ENCODE measurements at regions not wholly inside any gene's neighbourhood (a gene's known extent, or its start where the extent isn't known, plus 50 kb on each side); places are given as distances from the start of the nearest gene placed in this dataset.

GRCh38 chr1:56330391-56331026, 248.9 kb downstream of the PLPP3 start:
- Histone ChIP-seq H3K27ac (ENCODE audit: low read depth, low read length) (no peak overlapping the region), H3K9me3 (ENCODE audit: control insufficient read depth, insufficient read depth, low read length) (no peaks in the 10 kb centered on the region), H3K27me3 (ENCODE audit: control insufficient read depth, insufficient read depth, low read length) (no peaks in the 10 kb centered on the region), H3K36me3 (ENCODE audit: control insufficient read depth, insufficient read depth, low read length) (no peaks in the 10 kb centered on the region), H3K9ac (ENCODE audit: low read depth, low read length) (no peak overlapping the region), H3K4me3 (ENCODE audit: low read depth, low read length) (no peak overlapping the region), H3K4me1 (ENCODE audit: control insufficient read depth, insufficient read depth, low read length) (no peaks in the 10 kb centered on the region)

DNA sequence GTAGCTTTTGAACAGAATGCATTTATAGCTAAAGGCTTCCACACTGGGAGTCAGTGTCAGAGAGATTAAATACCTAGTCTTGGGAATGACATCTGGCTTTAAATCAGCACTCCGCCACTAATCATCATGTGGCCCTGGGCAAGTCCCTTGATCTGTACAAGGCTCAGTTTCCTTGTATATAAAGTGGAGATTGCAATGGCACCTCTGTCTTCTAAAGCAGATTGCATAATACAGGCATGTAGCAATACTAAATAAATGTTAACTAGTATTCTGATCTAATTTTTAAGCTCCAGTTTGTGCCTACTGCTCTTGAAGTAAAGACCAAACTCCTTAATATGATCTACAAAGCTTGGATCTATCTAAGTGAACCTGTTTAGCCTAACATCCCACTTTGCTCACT, 249.4 kb downstream of the PLPP3 start:
- Histone ChIP-seq H3K4me1 (ENCODE audit: control insufficient read depth, insufficient read depth, low read length) (no peaks in the 10 kb centered on the region), H3K9me3 (ENCODE audit: control insufficient read depth, insufficient read depth, low read length) (no peaks in the 10 kb centered on the region), H3K36me3 (ENCODE audit: control insufficient read depth, insufficient read depth, low read length) (no peaks in the 10 kb centered on the region), H3K27me3 (ENCODE audit: control insufficient read depth, insufficient read depth, low read length) (no peaks in the 10 kb centered on the region), H3K4me3 (ENCODE audit: low read depth, low read length) (no peak overlapping the region), H3K27ac (ENCODE audit: low read depth, low read length) (no peak overlapping the region), H3K9ac (ENCODE audit: low read depth, low read length) (no peak overlapping the region)

GRCh38 chr1:56327195-56327594, 252.2 kb downstream of the PLPP3 start:
- Histone ChIP-seq H3K4me3 (ENCODE audit: low read depth, low read length) (no peak overlapping the region), H3K9ac (ENCODE audit: low read depth, low read length) (no peak overlapping the region), H3K9me3 (ENCODE audit: control insufficient read depth, insufficient read depth, low read length) (no peaks in the 10 kb centered on the region), H3K4me1 (ENCODE audit: control insufficient read depth, insufficient read depth, low read length) (no peaks in the 10 kb centered on the region), H3K27me3 (ENCODE audit: control insufficient read depth, insufficient read depth, low read length) (no peaks in the 10 kb centered on the region), H3K36me3 (ENCODE audit: control insufficient read depth, insufficient read depth, low read length) (no peaks in the 10 kb centered on the region), H3K27ac (ENCODE audit: low read depth, low read length) (no peak overlapping the region)

DNA sequence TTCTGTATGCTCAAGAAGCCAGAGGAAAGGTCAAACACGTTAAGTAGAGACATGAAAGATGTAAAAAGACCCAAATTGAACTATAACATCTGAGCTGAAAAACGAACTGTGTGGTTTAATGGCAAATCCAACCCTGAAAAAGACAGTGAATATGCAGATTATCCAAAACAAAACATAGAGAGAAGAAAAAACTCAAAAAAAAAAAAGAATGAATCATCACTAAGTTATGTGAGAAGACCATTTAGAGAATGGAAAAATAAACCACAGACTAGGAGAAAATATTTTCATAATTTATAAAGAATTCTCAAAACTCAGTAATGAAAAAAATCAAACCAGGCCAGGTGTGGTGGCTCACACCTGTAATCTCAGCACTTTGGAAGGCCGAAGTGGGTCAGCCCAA, 253.3 kb downstream of the PLPP3 start:
- H3K36me3 ChIP-seq (ENCODE audit: control insufficient read depth, insufficient read depth, low read length), result no peaks in the 10 kb centered on the region

DNA sequence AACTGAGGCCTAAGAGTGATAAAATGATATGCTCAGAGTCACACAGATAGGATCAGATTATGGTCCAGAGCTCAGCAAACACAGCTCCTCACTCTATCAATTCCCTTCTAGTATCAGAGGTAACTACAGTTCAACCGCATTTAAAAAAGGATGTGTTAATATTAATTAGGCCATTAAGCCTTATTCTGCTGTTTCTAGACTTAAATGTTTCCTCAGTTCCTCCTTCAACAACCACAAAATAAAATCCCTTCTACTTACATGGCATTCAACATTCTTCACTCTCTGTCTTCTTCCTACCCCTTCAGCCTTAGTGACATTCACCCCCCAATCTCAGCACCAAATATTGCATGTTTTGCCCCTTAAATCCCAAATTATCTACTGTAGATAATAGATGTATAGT, 254.9 kb downstream of the PLPP3 start:
- H3K27ac ChIP-seq (ENCODE audit: low read depth, low read length), result no peak overlapping the region

More for the DNA sequence above, 253.3 kb downstream of the PLPP3 start:
- Histone ChIP-seq H3K4me3 (ENCODE audit: low read depth, low read length) (no peak overlapping the region), H3K27ac (ENCODE audit: low read depth, low read length) (no peak overlapping the region), H3K27me3 (ENCODE audit: control insufficient read depth, insufficient read depth, low read length) (no peaks in the 10 kb centered on the region), H3K4me1 (ENCODE audit: control insufficient read depth, insufficient read depth, low read length) (no peaks in the 10 kb centered on the region), H3K9ac (ENCODE audit: low read depth, low read length) (no peak overlapping the region), H3K9me3 (ENCODE audit: control insufficient read depth, insufficient read depth, low read length) (no peaks in the 10 kb centered on the region)

DNA sequence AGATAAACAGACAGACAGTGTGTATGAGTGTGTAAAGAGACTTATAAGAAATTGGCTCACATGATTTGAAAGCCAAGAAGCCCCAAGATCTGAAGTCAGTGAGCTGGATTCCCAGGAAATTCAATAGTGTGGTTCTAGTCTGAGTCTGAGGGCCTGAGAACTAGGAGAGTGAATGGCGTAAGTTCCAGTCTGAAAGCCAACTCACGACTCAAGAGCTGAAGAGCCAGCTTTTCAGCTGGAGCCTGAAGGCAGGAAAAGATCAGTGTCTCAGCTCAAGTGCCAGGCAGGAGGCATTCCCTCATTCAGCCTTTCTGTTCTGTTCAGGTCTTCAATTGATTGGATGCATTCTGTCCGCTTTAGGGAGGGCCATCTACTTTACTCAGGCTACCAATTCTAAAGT, 257.2 kb downstream of the PLPP3 start:
- Histone ChIP-seq H3K36me3 (ENCODE audit: control insufficient read depth, insufficient read depth, low read length) (no peaks in the 10 kb centered on the region), H3K9me3 (ENCODE audit: control insufficient read depth, insufficient read depth, low read length) (no peaks in the 10 kb centered on the region), H3K4me3 (ENCODE audit: low read depth, low read length) (no peak overlapping the region), H3K4me1 (ENCODE audit: control insufficient read depth, insufficient read depth, low read length) (no peaks in the 10 kb centered on the region), H3K27ac (ENCODE audit: low read depth, low read length) (no peak overlapping the region), H3K27me3 (ENCODE audit: control insufficient read depth, insufficient read depth, low read length) (no peaks in the 10 kb centered on the region), H3K9ac (ENCODE audit: low read depth, low read length) (no peak overlapping the region)

More for the DNA sequence above, 254.9 kb downstream of the PLPP3 start:
- no peaks in the 10 kb centered on the region for H3K4me1 ChIP-seq (ENCODE audit: control insufficient read depth, insufficient read depth, low read length)
- no peaks in the 10 kb centered on the region for H3K27me3 ChIP-seq (ENCODE audit: control insufficient read depth, insufficient read depth, low read length)
- no peaks in the 10 kb centered on the region for H3K9me3 ChIP-seq (ENCODE audit: control insufficient read depth, insufficient read depth, low read length)
- no peak overlapping the region for H3K9ac ChIP-seq (ENCODE audit: low read depth, low read length)
- H3K36me3 ChIP-seq (ENCODE audit: control insufficient read depth, insufficient read depth, low read length), result no peaks in the 10 kb centered on the region
- no peak overlapping the region for H3K4me3 ChIP-seq (ENCODE audit: low read depth, low read length)

- Histone ChIP-seq H3K9ac (ENCODE audit: low read depth, low read length) (no peak overlapping the region), H3K4me1 (ENCODE audit: control insufficient read depth, insufficient read depth, low read length) (no peaks in the 10 kb centered on the region), H3K4me3 (ENCODE audit: low read depth, low read length) (no peak overlapping the region)
Measured at GRCh38 chr1:56321150-56321490, 258.2 kb downstream of the PLPP3 start.

GRCh38 chr1:56320464-56321149, 258.8 kb downstream of the PLPP3 start:
- Histone ChIP-seq H3K4me3 (ENCODE audit: low read depth, low read length) (no peak overlapping the region), H3K27me3 (ENCODE audit: control insufficient read depth, insufficient read depth, low read length) (no peaks in the 10 kb centered on the region), H3K4me1 (ENCODE audit: control insufficient read depth, insufficient read depth, low read length) (no peaks in the 10 kb centered on the region), H3K9ac (ENCODE audit: low read depth, low read length) (no peak overlapping the region), H3K9me3 (ENCODE audit: control insufficient read depth, insufficient read depth, low read length) (no peaks in the 10 kb centered on the region), H3K36me3 (ENCODE audit: control insufficient read depth, insufficient read depth, low read length) (no peaks in the 10 kb centered on the region), H3K27ac (ENCODE audit: low read depth, low read length) (no peak overlapping the region)

More at GRCh38 chr1:56321150-56321490, 258.2 kb downstream of the PLPP3 start:
- Histone ChIP-seq H3K27ac (ENCODE audit: low read depth, low read length) (no peak overlapping the region), H3K9me3 (ENCODE audit: control insufficient read depth, insufficient read depth, low read length) (no peaks in the 10 kb centered on the region), H3K36me3 (ENCODE audit: control insufficient read depth, insufficient read depth, low read length) (no peaks in the 10 kb centered on the region), H3K27me3 (ENCODE audit: control insufficient read depth, insufficient read depth, low read length) (no peaks in the 10 kb centered on the region)

- Histone ChIP-seq H3K9ac (ENCODE audit: low read depth, low read length) (no peak overlapping the region), H3K9me3 (ENCODE audit: control insufficient read depth, insufficient read depth, low read length) (no peaks in the 10 kb centered on the region), H3K36me3 (ENCODE audit: control insufficient read depth, insufficient read depth, low read length) (no peaks in the 10 kb centered on the region), H3K4me1 (ENCODE audit: control insufficient read depth, insufficient read depth, low read length) (no peaks in the 10 kb centered on the region), H3K27ac (ENCODE audit: low read depth, low read length) (no peak overlapping the region), H3K4me3 (ENCODE audit: low read depth, low read length) (no peak overlapping the region), H3K27me3 (ENCODE audit: control insufficient read depth, insufficient read depth, low read length) (no peaks in the 10 kb centered on the region)
Measured at GRCh38 chr1:56317722-56318121, 261.6 kb downstream of the PLPP3 start.

GRCh38 chr1:56315293-56315942, 263.9 kb downstream of the PLPP3 start:
- Histone ChIP-seq H3K9ac (ENCODE audit: low read depth, low read length) (no peak overlapping the region), H3K27ac (ENCODE audit: low read depth, low read length) (no peak overlapping the region), H3K9me3 (ENCODE audit: control insufficient read depth, insufficient read depth, low read length) (no peaks in the 10 kb centered on the region), H3K27me3 (ENCODE audit: control insufficient read depth, insufficient read depth, low read length) (no peaks in the 10 kb centered on the region), H3K4me3 (ENCODE audit: low read depth, low read length) (no peak overlapping the region), H3K4me1 (ENCODE audit: control insufficient read depth, insufficient read depth, low read length) (no peaks in the 10 kb centered on the region), H3K36me3 (ENCODE audit: control insufficient read depth, insufficient read depth, low read length) (no peaks in the 10 kb centered on the region)

DNA sequence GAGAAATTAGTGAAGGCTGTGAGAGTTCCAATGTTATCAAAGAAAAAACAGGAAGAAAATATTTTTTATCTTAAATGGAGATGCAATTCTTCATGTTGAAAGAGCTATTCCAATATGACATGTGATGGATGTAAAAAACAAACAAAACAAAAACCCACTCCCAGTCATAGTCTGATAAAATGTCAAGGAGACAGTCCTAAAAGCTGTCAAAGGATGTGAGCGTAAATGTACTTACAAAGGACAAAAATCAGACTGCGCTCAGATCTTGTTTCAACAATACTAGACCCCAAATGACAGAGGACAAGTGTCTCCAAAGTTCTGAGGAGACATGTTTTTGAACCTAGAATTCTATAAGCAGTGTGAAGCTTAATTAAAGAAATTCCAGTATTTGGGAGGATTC, 265.8 kb downstream of the PLPP3 start:
- Histone ChIP-seq H3K27me3 (ENCODE audit: control insufficient read depth, insufficient read depth, low read length) (no peaks in the 10 kb centered on the region), H3K4me3 (ENCODE audit: low read depth, low read length) (no peak overlapping the region), H3K9ac (ENCODE audit: low read depth, low read length) (no peak overlapping the region), H3K9me3 (ENCODE audit: control insufficient read depth, insufficient read depth, low read length) (no peaks in the 10 kb centered on the region), H3K27ac (ENCODE audit: low read depth, low read length) (no peak overlapping the region), H3K4me1 (ENCODE audit: control insufficient read depth, insufficient read depth, low read length) (no peaks in the 10 kb centered on the region), H3K36me3 (ENCODE audit: control insufficient read depth, insufficient read depth, low read length) (no peaks in the 10 kb centered on the region)

All from HUES48 (cell line).